ENCODE measurements at regions not wholly inside any gene's neighbourhood (a gene's known extent, or its start where the extent isn't known, plus 50 kb on each side); places are given as distances from the start of the nearest gene placed in this dataset.

GRCh38 chr11:97398246-97398645 is 1008.4 kb downstream of the JRKL start:
- H3K36me3 ChIP-seq (ENCODE audit: control insufficient read depth, insufficient read depth, low read length), result no peaks in the 10 kb centered on the region
- no peak overlapping the region for H2AFZ ChIP-seq (replicated peaks; ENCODE audit: low read length, poor library complexity)
- ChIA-PET POLR2A (ENCODE audit: unreplicated experiment) (no interaction called here), CTCF (no interaction called here)
- no peaks in the 10 kb centered on the region for H3K4me1 ChIP-seq (ENCODE audit: control insufficient read depth, insufficient read depth, low read length)
- H3K79me1 ChIP-seq (ENCODE audit: low read depth in 1 of 2, low read length in 2 of 2), result no peaks in the 10 kb centered on the region
- H3K9ac ChIP-seq (ENCODE audit: low read depth, low read length), result no peak overlapping the region
- no peak overlapping the region for H3K4me3 ChIP-seq (ENCODE audit: insufficient read depth, low read depth, low read length)
- ATAC-seq (ENCODE audit: low read depth) (no peak), DNase-seq (no peak)
- no peak overlapping the region for H2BK120ac ChIP-seq (ENCODE audit: low read depth, low read length)
- H2BK5ac ChIP-seq (ENCODE audit: low read depth, low read length, poor library complexity, severe bottlenecking), result no peak overlapping the region
- peaks cover 22% of the 10 kb centered on the region for H3K9me3 ChIP-seq (ENCODE audit: control insufficient read depth, insufficient read depth, low read length)
- H3K27ac ChIP-seq (ENCODE audit: insufficient read depth, low read length), result no peak overlapping the region
- no peaks in the 10 kb centered on the region for H4K20me1 ChIP-seq (ENCODE audit: insufficient read depth, low read length)
- H2AK9ac ChIP-seq (replicated peaks; ENCODE audit: low read depth, low read length, poor library complexity), result no peak overlapping the region
- no peak for TF ChIP-seq MAZ (IDR thresholded peaks at IDR 0.05; ENCODE audit: borderline replicate concordance, low read depth, low read length)
- TF ChIP-seq RCOR1 (IDR thresholded peaks at IDR 0.05; ENCODE audit: insufficient replicate concordance, low read length), result no peak
- TF ChIP-seq BHLHE40 (IDR thresholded peaks at IDR 0.05; ENCODE audit: low read depth, low read length), result no peak
- TF ChIP-seq POLR2A (IDR thresholded peaks at IDR 0.05; ENCODE audit: low read depth, low read length), result no peak
- no peak for TF ChIP-seq RFX5 (IDR thresholded peaks at IDR 0.05; ENCODE audit: low read depth, low read length)
- TF ChIP-seq NFE2L2 (IDR thresholded peaks at IDR 0.05; ENCODE audit: low read depth, low read length), result no peak
- TF ChIP-seq MAFK (IDR thresholded peaks at IDR 0.05; ENCODE audit: low read depth, low read length), result no peak
- TF ChIP-seq CEBPB (IDR thresholded peaks at IDR 0.05; ENCODE audit: low read depth, low read length), result no peak
- no peak for TF ChIP-seq SMC3 (IDR thresholded peaks at IDR 0.05; ENCODE audit: low read depth, low read length)
- TF ChIP-seq, protein P1, sequence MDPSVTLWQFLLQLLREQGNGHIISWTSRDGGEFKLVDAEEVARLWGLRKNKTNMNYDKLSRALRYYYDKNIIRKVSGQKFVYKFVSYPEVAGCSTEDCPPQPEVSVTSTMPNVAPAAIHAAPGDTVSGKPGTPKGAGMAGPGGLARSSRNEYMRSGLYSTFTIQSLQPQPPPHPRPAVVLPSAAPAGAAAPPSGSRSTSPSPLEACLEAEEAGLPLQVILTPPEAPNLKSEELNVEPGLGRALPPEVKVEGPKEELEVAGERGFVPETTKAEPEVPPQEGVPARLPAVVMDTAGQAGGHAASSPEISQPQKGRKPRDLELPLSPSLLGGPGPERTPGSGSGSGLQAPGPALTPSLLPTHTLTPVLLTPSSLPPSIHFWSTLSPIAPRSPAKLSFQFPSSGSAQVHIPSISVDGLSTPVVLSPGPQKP (IDR thresholded peaks at IDR 0.05; ENCODE audit: borderline replicate concordance, low read depth, low read length), result no peak
- no peak for TF ChIP-seq CTCF (conservative IDR thresholded peaks at IDR 0.05; ENCODE audit: low read depth, low read length)
- TF ChIP-seq MXI1 (IDR thresholded peaks at IDR 0.05; ENCODE audit: borderline replicate concordance, low read depth, low read length), result no peak
- no peak for TF ChIP-seq RAD21 (IDR thresholded peaks at IDR 0.05; ENCODE audit: low read length)
- no peak overlapping the region for H2BK15ac ChIP-seq (ENCODE audit: low read depth, low read length)
- no peak overlapping the region for H2AK5ac ChIP-seq (ENCODE audit: low read depth, low read length)
- no peak overlapping the region for H3K4me2 ChIP-seq (ENCODE audit: low read depth, low read length)
- WGBS, 2 experiments (ENCODE audit: extremely low coverage in 2 of 2, insufficient read length in 1 of 2), result 13% methylated on average over 3 of the region's 4 CpGs; no CpG with 5 or more reads in 1 of the 2 experiments
- H3K4ac ChIP-seq (ENCODE audit: low read depth, low read length), result no peak overlapping the region
- no peak overlapping the region for H4K5ac ChIP-seq (ENCODE audit: low read depth, low read length)
- no peak overlapping the region for H3K14ac ChIP-seq (replicated peaks; ENCODE audit: low read depth, low read length)
- BruUV-seq (replicated peaks), result no TSS peak
- H3K9me1 ChIP-seq (ENCODE audit: insufficient read depth, low read length), result no peaks in the 10 kb centered on the region
- H4K8ac ChIP-seq (ENCODE audit: low read depth in 2 of 2, low read length in 2 of 2), result no peak overlapping the region
- in situ Hi-C loops (cut with MboI; ENCODE audit: low sequenced_read_pairs), result no loop called here
- intact Hi-C loops (cut with micrococcal nuclease), result no loop called here
- dilution Hi-C loops (cut with HindIII; ENCODE audit: low sequenced_read_pairs, unreplicated experiment), result no loop called here
- H3K18ac ChIP-seq (ENCODE audit: low read depth, low read length), result no peak overlapping the region
- no peak overlapping the region for H4K91ac ChIP-seq (ENCODE audit: insufficient read depth, low read depth, low read length)
- no peak overlapping the region for H3K56ac ChIP-seq (ENCODE audit: extremely low read depth, insufficient read depth, low read length)
- no peak overlapping the region for H2BK20ac ChIP-seq (ENCODE audit: low read depth, low read length)
- no peaks in the 10 kb centered on the region for H3K27me3 ChIP-seq (ENCODE audit: control insufficient read depth, insufficient read depth, low read length)
- no peak overlapping the region for H3K23ac ChIP-seq (ENCODE audit: low read depth, low read length)

Measured in IMR-90 (cell line).